ENCODE measurements at regions not wholly inside any gene's neighbourhood (a gene's known extent, or its start where the extent isn't known, plus 50 kb on each side); places are given as distances from the start of the nearest gene placed in this dataset.

DNA sequence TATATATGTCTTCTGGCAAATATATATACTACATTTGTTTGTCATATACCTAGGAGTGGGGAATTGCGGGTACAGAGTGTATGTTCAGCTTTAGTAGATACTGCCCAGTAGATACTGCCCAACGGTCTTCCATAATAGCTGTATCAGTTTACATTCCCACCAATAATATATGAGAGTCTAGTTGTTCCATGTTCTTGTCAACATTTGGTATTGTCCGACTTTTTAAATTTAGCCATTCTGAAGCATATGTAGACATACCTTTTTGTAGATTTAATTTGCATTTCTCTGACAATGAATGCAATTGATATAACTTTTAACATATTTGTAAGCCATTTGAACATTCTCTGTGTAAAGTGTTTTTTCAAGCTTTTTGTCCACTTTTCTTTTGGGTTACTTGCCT is 99.0 kb upstream of the HIVEP3 start:
- Histone ChIP-seq H3K9ac (no peak overlapping the region), H3K4me3 (IDR thresholded peaks at IDR 0.05; ENCODE audit: insufficient read depth, low read depth, low read length) (no peak overlapping the region), H2AFZ (ENCODE audit: low read depth) (no peak overlapping the region), H3K36me3 (ENCODE audit: insufficient read depth) (no peaks in the 10 kb centered on the region), H3K4me2 (no peak overlapping the region), H4K20me1 (ENCODE audit: insufficient read depth) (no peaks in the 10 kb centered on the region), H3K27ac (no peak overlapping the region), H3K27me3 (ENCODE audit: insufficient read depth, low read depth) (no peaks in the 10 kb centered on the region), H3K79me2 (ENCODE audit: insufficient read depth, low read depth) (no peaks in the 10 kb centered on the region), H3K4me1 (ENCODE audit: low read depth, poor library complexity, severe bottlenecking) (no peaks in the 10 kb centered on the region)
- TF ChIP-seq, protein P1, sequence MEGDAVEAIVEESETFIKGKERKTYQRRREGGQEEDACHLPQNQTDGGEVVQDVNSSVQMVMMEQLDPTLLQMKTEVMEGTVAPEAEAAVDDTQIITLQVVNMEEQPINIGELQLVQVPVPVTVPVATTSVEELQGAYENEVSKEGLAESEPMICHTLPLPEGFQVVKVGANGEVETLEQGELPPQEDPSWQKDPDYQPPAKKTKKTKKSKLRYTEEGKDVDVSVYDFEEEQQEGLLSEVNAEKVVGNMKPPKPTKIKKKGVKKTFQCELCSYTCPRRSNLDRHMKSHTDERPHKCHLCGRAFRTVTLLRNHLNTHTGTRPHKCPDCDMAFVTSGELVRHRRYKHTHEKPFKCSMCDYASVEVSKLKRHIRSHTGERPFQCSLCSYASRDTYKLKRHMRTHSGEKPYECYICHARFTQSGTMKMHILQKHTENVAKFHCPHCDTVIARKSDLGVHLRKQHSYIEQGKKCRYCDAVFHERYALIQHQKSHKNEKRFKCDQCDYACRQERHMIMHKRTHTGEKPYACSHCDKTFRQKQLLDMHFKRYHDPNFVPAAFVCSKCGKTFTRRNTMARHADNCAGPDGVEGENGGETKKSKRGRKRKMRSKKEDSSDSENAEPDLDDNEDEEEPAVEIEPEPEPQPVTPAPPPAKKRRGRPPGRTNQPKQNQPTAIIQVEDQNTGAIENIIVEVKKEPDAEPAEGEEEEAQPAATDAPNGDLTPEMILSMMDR (conservative IDR thresholded peaks at IDR 0.05; ENCODE audit: low read depth, low read length), result no peak

GRCh38 chr1:42017259-42017658 is 98.5 kb upstream of the HIVEP3 start:
- Histone ChIP-seq H3K27me3 (ENCODE audit: insufficient read depth, low read depth) (no peaks in the 10 kb centered on the region), H3K4me3 (IDR thresholded peaks at IDR 0.05; ENCODE audit: insufficient read depth, low read depth, low read length) (no peak overlapping the region), H2AFZ (ENCODE audit: low read depth) (no peak overlapping the region)

DNA sequence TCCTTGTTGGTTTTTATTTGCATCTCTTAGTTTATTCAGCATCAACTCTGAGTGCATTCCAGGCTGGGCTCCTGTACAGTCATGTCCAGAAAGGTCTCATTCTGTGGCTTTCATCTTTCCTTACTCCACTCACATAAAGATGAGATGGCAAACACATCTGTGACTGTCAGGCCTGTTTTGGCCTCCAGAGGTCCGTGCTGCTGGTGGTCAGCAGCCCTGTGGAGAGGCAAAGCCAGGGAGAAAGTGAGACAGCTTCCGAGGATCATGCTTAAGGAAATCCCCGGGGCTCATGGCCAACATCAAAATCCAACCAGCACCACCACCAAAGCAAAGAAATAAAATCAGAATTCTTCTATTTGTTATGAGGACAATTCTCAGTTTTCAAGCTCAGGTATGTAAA is 96.1 kb upstream of the HIVEP3 start:
- Histone ChIP-seq H3K36me3 (ENCODE audit: insufficient read depth) (no peaks in the 10 kb centered on the region), H3K4me3 (IDR thresholded peaks at IDR 0.05; ENCODE audit: insufficient read depth, low read depth, low read length) (no peak overlapping the region), H3K4me2 (no peak overlapping the region), H4K20me1 (ENCODE audit: insufficient read depth) (no peaks in the 10 kb centered on the region), H3K27me3 (ENCODE audit: insufficient read depth, low read depth) (no peaks in the 10 kb centered on the region), H2AFZ (ENCODE audit: low read depth) (no peak overlapping the region), H3K27ac (no peak overlapping the region), H3K79me2 (ENCODE audit: insufficient read depth, low read depth) (no peaks in the 10 kb centered on the region), H3K9ac (no peak overlapping the region), H3K4me1 (ENCODE audit: low read depth, poor library complexity, severe bottlenecking) (no peaks in the 10 kb centered on the region)
- TF ChIP-seq, protein P1 (conservative IDR thresholded peaks at IDR 0.05; ENCODE audit: low read depth, low read length), result no peak

More at GRCh38 chr1:42017259-42017658, 98.5 kb upstream of the HIVEP3 start:
- Histone ChIP-seq H3K9ac (no peak overlapping the region), H3K36me3 (ENCODE audit: insufficient read depth) (no peaks in the 10 kb centered on the region), H3K4me2 (no peak overlapping the region), H3K4me1 (ENCODE audit: low read depth, poor library complexity, severe bottlenecking) (no peaks in the 10 kb centered on the region), H3K79me2 (ENCODE audit: insufficient read depth, low read depth) (no peaks in the 10 kb centered on the region), H4K20me1 (ENCODE audit: insufficient read depth) (no peaks in the 10 kb centered on the region), H3K27ac (no peak overlapping the region)
- TF ChIP-seq, protein P1 (conservative IDR thresholded peaks at IDR 0.05; ENCODE audit: low read depth, low read length), result no peak

- Histone ChIP-seq H3K9ac (no peak overlapping the region), H3K27ac (no peak overlapping the region), H3K79me2 (ENCODE audit: insufficient read depth, low read depth) (no peaks in the 10 kb centered on the region), H3K4me1 (ENCODE audit: low read depth, poor library complexity, severe bottlenecking) (no peaks in the 10 kb centered on the region), H3K4me3 (IDR thresholded peaks at IDR 0.05; ENCODE audit: insufficient read depth, low read depth, low read length) (no peak overlapping the region), H3K27me3 (ENCODE audit: insufficient read depth, low read depth) (no peaks in the 10 kb centered on the region), H4K20me1 (ENCODE audit: insufficient read depth) (no peaks in the 10 kb centered on the region), H3K36me3 (ENCODE audit: insufficient read depth) (no peaks in the 10 kb centered on the region), H3K4me2 (no peak overlapping the region), H2AFZ (ENCODE audit: low read depth) (no peak overlapping the region)
- TF ChIP-seq, protein P1 (conservative IDR thresholded peaks at IDR 0.05; ENCODE audit: low read depth, low read length), result no peak
These were observed 95.3 kb upstream of the HIVEP3 start for GRCh38 chr1:42013881-42014470.

All from KMS-11 (cell line).